Pancreas (tissue), 10 donors: ENCODE measurements at regions not wholly inside any gene's neighbourhood (a gene's known extent, or its start where the extent isn't known, plus 50 kb on each side); places are given as distances from the start of the nearest gene placed in this dataset.

ENCODE experiments used
- ATAC-seq, 4 donors: fragments of 200-7000 bp; cut with Tn5 transposase; one replicate each; pipeline versions ENCODE4 v1.8.0 to v1.9.1; 2020; ENCODE audit warnings: mild to moderate bottlenecking in 4 of 4, moderate library complexity in 4 of 4
- DNase-seq, 6 donors: peaks; one replicate each; pipeline ENCODE4 v3.0.0-alpha.2; 2020
- FAIRE-seq: peaks from 2 replicates; lab custom pipeline; 2012; peaks lifted over from hg19 to GRCh38; lab: Jason Lieb, UNC
- H3K27ac ChIP-seq, 4 donors: fragments of 200-600 bp; sonication (generic); 1 replicate in 3 of 4; 2 replicates in 1 of 4; pipeline versions ENCODE4 v1.5.0 to v1.8.0; 2020
- H3K27me3 ChIP-seq, 4 donors: fragments of 200-600 bp; one replicate each; pipeline ENCODE4 v1.8.0; 2021
- H3K36me3 ChIP-seq, 3 donors: fragments of 200-600 bp; sonication (generic) in 1 of 3; one replicate each; pipeline versions ENCODE4 v1.5.0 to v1.8.0; 2020 to 2021
- H3K4me1 ChIP-seq, 3 donors: fragments of 200-600 bp; one replicate each; pipeline ENCODE4 v1.8.0; 2021
- H3K4me3 ChIP-seq, 4 donors: fragments of 200-600 bp; sonication (generic) in 2 of 4; one replicate each; pipeline versions ENCODE4 v1.5.0 to v1.8.0; 2020 to 2021
- H3K9me3 ChIP-seq, 4 donors: fragments of 200-600 bp; one replicate each; pipeline ENCODE4 v1.8.0; 2021
- WGBS, 2 donors: extraction: QIAGEN DNeasy Blood & Tissue Kit; methylation state at CpG; one replicate each; pipeline ENCODE4 v1.1.7; 2013; 5-methylcytosine and 5-hydroxymethylcytosine counted together
- intact Hi-C, 3 donors: fragments of 100-400 bp; cut with DNase I; formaldehyde crosslinking; loops; one replicate each; pipeline versions ENCODE4 v1.11.1 to v1.14.2; 2022
- TF ChIP-seq, protein P1 (sequence below), 4 donors: fragments of 200-600 bp; sonication (generic) in 3 of 4; IDR thresholded peaks; one replicate each; pipeline versions ENCODE4 v1.5.0 to v1.8.0; 2021; ENCODE audit warnings: antibody characterized with exemption in 4 of 4
- donor health status: healthy with polysubstance abuse.
- donor health status: DM: no; HTN: no; CAD: no; lungs with moderate emphysema.
- donor health status: DM: no; HTN: no; CAD: no.
- donor health status: control.
- donor health status: control.
- donor health status: Bipolar disorder and iron deficiency.
- donor health status: DM: yes; HTN: yes; CAD: no.
- donor health status: DM: no; HTN: no; CAD: no.
- donor health status: DM: no; HTN: no; CAD: no.
- donor health status: DM: yes; HTN: yes; CAD: no.

DNA sequence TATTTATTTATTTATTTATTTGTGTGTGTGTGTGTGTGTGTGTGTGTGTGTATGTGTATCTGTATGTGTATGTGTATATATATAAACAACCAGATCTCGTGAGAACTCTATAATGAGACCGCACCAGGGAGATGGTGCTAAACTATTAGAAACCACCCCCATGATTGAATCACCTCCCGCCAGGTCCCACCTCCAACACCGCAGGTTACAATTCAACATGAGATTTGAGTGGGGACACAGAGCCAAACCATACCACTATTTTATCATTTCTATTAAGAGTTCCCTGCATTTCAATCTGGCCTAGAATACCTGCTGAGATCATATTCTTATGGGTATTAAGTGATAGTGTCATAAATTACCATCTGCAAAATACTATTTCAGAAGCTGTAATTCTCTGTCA is 243.8 kb upstream of the PLEKHG7 start:
- Histone ChIP-seq H3K4me1 (no peaks in the 10 kb centered on the region), H3K9me3 (no peaks in the 10 kb centered on the region), H3K4me3 (no peak overlapping the region), H3K36me3 (no peaks in the 10 kb centered on the region), H3K27ac (no peak overlapping the region), H3K27me3 (no peaks in the 10 kb centered on the region)
- WGBS, 2 donors: 93 to 98% methylated on average over 4 of the region's 4 CpGs
- no peak for FAIRE-seq
- TF ChIP-seq, protein P1, sequence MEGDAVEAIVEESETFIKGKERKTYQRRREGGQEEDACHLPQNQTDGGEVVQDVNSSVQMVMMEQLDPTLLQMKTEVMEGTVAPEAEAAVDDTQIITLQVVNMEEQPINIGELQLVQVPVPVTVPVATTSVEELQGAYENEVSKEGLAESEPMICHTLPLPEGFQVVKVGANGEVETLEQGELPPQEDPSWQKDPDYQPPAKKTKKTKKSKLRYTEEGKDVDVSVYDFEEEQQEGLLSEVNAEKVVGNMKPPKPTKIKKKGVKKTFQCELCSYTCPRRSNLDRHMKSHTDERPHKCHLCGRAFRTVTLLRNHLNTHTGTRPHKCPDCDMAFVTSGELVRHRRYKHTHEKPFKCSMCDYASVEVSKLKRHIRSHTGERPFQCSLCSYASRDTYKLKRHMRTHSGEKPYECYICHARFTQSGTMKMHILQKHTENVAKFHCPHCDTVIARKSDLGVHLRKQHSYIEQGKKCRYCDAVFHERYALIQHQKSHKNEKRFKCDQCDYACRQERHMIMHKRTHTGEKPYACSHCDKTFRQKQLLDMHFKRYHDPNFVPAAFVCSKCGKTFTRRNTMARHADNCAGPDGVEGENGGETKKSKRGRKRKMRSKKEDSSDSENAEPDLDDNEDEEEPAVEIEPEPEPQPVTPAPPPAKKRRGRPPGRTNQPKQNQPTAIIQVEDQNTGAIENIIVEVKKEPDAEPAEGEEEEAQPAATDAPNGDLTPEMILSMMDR (IDR thresholded peaks at IDR 0.05): no peak
- DNase-seq: no peak
- intact Hi-C loops: no loop called here
- ATAC-seq: no peak

DNA sequence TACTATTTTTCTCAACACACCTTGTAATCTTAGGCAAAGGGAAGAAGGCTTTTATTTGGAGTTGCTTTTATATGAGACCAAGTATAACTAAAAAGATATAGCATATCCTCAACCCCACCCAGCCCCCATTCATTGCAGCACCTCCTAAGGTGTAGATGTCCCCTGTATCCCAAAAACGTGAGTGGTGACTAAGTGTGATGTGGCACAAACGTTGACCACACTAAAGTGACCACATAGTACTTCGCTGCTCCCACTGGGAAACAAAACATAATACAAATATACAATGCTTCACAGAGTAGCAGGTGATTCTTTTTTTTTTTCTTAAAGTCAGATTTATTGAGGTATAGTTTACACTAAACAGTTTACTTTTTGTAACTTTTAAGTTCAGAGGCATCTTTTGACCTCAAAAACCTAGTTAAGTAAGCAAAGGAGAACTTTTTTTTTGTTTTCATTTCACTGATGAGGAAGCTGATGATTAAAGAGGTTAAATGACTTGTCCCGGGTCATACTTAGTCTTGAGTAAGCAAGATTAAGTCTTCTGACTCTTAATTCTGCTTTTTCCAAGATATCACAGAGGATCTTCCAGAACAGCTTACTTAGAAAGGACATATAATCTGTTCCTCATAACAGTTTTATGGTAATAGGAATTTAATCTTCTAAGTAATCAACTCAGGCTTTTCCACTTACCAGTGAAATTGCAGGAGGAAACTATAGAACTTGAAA is 245.2 kb upstream of the PLEKHG7 start:
- Histone ChIP-seq H3K27me3 (no peaks in the 10 kb centered on the region), H3K4me3 (no peak overlapping the region), H3K9me3 (no peaks in the 10 kb centered on the region), H3K27ac (no peak overlapping the region), H3K4me1 (no peaks in the 10 kb centered on the region), H3K36me3 (no peaks in the 10 kb centered on the region)
- 73 to 79% methylated on average over 4 of the region's 4 CpGs for WGBS, 2 donors
- TF ChIP-seq, protein P1 (IDR thresholded peaks at IDR 0.05): no peak
- DNase-seq (no peak), FAIRE-seq (no peak), ATAC-seq (no peak)
- intact Hi-C loops: no loop called here

DNA sequence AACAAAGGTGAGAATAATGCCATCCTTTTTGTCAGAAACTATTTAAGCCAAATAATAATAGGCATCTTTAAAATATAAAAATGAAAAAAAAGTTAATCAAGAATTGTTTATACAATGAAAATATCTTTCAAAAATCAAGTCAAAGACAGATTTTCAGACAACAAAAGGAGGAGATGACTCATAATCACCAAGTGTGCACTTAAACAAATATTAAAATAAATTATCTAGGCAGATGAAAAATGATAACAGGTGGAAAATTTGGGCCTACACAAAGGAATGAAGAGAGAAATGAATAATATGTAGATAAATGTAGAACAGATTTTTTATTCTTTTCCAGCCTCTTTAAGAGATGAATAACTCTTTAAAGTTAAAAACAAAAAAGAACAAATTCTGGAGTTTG is 250.0 kb upstream of the PLEKHG7 start:
- TF ChIP-seq, protein P1 (IDR thresholded peaks at IDR 0.05): no peak
- peak; percentile 67 for FAIRE-seq
- no peak for ATAC-seq
- no peaks in the 10 kb centered on the region for H3K36me3 ChIP-seq
- no peak overlapping the region for H3K27ac ChIP-seq
- no peak overlapping the region for H3K4me3 ChIP-seq
- intact Hi-C loops: no loop called here
- DNase-seq: no peak
- no peaks in the 10 kb centered on the region for H3K4me1 ChIP-seq
- no peaks in the 10 kb centered on the region for H3K9me3 ChIP-seq
- no peaks in the 10 kb centered on the region for H3K27me3 ChIP-seq

DNA sequence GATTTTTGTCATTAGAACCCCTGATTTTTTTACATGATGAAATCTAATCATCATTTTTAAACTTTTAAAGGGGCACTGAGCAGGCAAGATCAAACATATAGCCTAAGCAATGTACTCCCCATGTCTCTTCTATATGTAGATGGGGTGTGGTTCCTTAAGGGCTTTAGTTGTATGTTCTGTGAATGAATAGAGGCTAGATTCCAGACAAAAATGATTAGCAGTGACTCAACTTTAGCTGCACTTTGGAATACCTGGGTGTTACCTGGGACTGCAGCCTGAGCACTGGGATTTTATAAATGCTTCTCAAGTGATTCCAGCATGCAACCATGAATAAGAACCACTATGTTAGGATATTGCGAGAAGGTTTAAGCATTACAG is 256.7 kb upstream of the PLEKHG7 start:
- Histone ChIP-seq H3K36me3 (no peaks in the 10 kb centered on the region), H3K4me3 (no peak overlapping the region), H3K4me1 (no peaks in the 10 kb centered on the region), H3K27me3 (no peaks in the 10 kb centered on the region), H3K9me3 (no peaks in the 10 kb centered on the region), H3K27ac (no peak overlapping the region)
- WGBS, 2 donors: 94 to 95% methylated on average over 1 of the region's 1 CpG
- TF ChIP-seq, protein P1 (IDR thresholded peaks at IDR 0.05): no peak
- DNase-seq: no peak
- no peak for FAIRE-seq
- intact Hi-C loops: no loop called here
- no peak for ATAC-seq

DNA sequence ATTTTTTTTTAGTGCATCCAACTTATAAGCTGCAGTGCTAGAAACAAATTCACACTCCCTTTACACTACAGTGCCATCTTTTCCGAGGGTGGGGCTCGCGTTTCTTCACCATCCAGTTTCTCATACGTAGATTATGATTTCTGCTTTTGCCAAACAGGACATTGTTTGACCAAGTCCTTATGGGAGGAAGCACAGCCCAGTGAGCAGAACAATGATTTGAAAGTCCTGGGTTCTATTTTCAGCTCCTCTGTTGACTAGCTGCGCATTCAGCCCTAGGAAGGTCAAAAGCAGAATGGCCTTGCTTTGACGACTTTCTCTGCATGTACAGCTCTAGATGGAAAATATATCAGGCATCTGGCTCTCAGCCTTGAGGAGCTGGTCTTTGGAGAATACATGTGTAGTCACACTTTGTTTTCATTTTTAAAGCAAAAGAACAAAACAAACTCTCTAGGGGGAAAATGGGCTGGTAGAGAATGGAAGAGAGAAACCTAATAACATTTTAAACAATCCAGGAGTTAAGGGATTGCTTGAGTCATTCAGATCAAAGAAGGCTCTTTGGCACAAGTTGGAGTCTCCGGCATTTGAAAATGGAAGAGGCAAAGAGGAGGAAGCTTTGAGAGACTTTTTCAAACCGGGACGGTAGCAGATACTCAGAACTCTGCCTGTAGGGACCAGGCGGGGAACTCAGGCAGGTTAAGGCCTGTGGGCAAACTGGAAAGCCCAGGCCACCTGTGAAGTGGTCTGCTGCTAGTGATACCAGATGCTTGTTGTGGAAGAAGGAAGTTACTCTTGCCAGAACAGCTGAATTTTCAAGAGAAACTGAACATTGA is 257.3 kb upstream of the PLEKHG7 start:
- FAIRE-seq (no peak), ATAC-seq (peak in 2 of 4 donors; percentile 44 to 58), DNase-seq (no peak)
- intact Hi-C loops: no loop called here
- Histone ChIP-seq H3K9me3 (no peaks in the 10 kb centered on the region), H3K36me3 (no peaks in the 10 kb centered on the region), H3K4me3 (no peak overlapping the region), H3K4me1 (no peaks in the 10 kb centered on the region), H3K27me3 (no peaks in the 10 kb centered on the region), H3K27ac (peak overlapping the region in 2 of 4 donors; percentile 29 to 34)
- WGBS, 2 donors: 73 to 78% methylated on average over 10 of the region's 10 CpGs
- TF ChIP-seq, protein P1 (IDR thresholded peaks at IDR 0.05): no peak
